Fibroblast of gingiva (primary cell): ENCODE measurements at regions not wholly inside any gene's neighbourhood (a gene's known extent, or its start where the extent isn't known, plus 50 kb on each side); places are given as distances from the start of the nearest gene placed in this dataset.
"Not testable (repeated sequence)": the region's sequence is repeated elsewhere in the genome, so short reads cannot be mapped to it uniquely, and the experiment has no call there.

Source experiments
- DNase-seq: peaks from one replicate; pipeline ENCODE4 v3.0.0-alpha.2; 2011; ENCODE audit warnings: low read depth

GRCh38 chr17:63173903-63174302 is 207.9 kb downstream of the TANC2 start:
- DNase-seq: no peak

GRCh38 chr17:63178530-63178929 is 212.5 kb downstream of the TANC2 start:
- DNase-seq: peak; percentile 54

GRCh38 chr17:63181856-63182255 is 215.8 kb downstream of the TANC2 start:
- DNase-seq: no peak

- peak; percentile 37 for DNase-seq
Measured at GRCh38 chr17:63185420-63185819, 219.4 kb downstream of the TANC2 start.

- DNase-seq: peak; percentile 65
Measured at GRCh38 chr17:63189082-63189481, 223.0 kb downstream of the TANC2 start.

GRCh38 chr17:63189930-63190329 is 223.9 kb downstream of the TANC2 start:
- DNase-seq: peak; percentile 26

GRCh38 chr17:63190821-63191370 is 224.9 kb downstream of the TANC2 start:
- DNase-seq: no peak

GRCh38 chr17:63191610-63192009 is 225.6 kb downstream of the TANC2 start:
- DNase-seq: no peak

GRCh38 chr17:63193827-63194226 is 227.8 kb downstream of the TANC2 start:
- no peak for DNase-seq

GRCh38 chr17:63196772-63197335 is 230.8 kb downstream of the TANC2 start:
- DNase-seq: no peak

GRCh38 chr17:63203652-63204051 is 237.6 kb downstream of the TANC2 start:
- DNase-seq: no peak

GRCh38 chr17:63221939-63222338 is 224.2 kb downstream of the CYB561 start:
- no peak for DNase-seq

GRCh38 chr17:63222655-63223054 is 223.5 kb downstream of the CYB561 start:
- DNase-seq: no peak

- DNase-seq: no peak
Measured at GRCh38 chr17:63223212-63223911, 222.7 kb downstream of the CYB561 start.

- DNase-seq: no peak
Measured at GRCh38 chr17:63224644-63225043, 221.5 kb downstream of the CYB561 start.

GRCh38 chr17:63226720-63227119 is 219.4 kb downstream of the CYB561 start:
- not testable (repeated sequence) for DNase-seq

GRCh38 chr17:63231015-63231620 is 215.0 kb downstream of the CYB561 start:
- DNase-seq: peak; percentile 1

- DNase-seq: no peak
Measured at GRCh38 chr17:63232565-63233310, 213.4 kb downstream of the CYB561 start.

- DNase-seq: no peak
Measured at GRCh38 chr17:63240106-63240505, 206.0 kb downstream of the CYB561 start.

- peak; percentile 38 for DNase-seq
Measured at GRCh38 chr17:63246344-63246743, 199.8 kb downstream of the CYB561 start.

GRCh38 chr17:63247706-63248105 is 198.4 kb downstream of the CYB561 start:
- no peak for DNase-seq

- DNase-seq: peak; percentile 6
Measured at GRCh38 chr17:63249256-63250004, 196.7 kb downstream of the CYB561 start.
